Astrocyte of the hippocampus (primary cell): ENCODE measurements at regions not wholly inside any gene's neighbourhood (a gene's known extent, or its start where the extent isn't known, plus 50 kb on each side); places are given as distances from the start of the nearest gene placed in this dataset.
"Not testable (repeated sequence)": the region's sequence is repeated elsewhere in the genome, so short reads cannot be mapped to it uniquely, and the experiment has no call there.

Experiments
- DNase-seq: peaks from one replicate; pipeline ENCODE4 v3.0.0; 2011; ENCODE audit warnings: low read depth, low spot score

- not testable (repeated sequence) for DNase-seq
Measured at GRCh38 chr7:97928844-97929243, 56.6 kb upstream of the ASNS start.

GRCh38 chr7:97927790-97928748 lies 55.9 kb upstream of the ASNS start:
- peak; percentile 74 for DNase-seq
